GM23248 (cell line): ENCODE measurements at regions not wholly inside any gene's neighbourhood (a gene's known extent, or its start where the extent isn't known, plus 50 kb on each side); places are given as distances from the start of the nearest gene placed in this dataset.

ENCODE experiments used
- DNase-seq: peaks from one replicate; pipeline ENCODE4 v3.0.0-alpha.2; 2015
- H2AFZ ChIP-seq: fragments of 200-600 bp; sonication (generic); 2 replicates; pipeline ENCODE4 v1.6.1; 2016; ENCODE audit warnings: antibody characterized with exemption
- H3F3A ChIP-seq: fragments of 200-600 bp; sonication (generic); 2 replicates; pipeline ENCODE4 v1.6.1; 2016; ENCODE audit warnings: mild to moderate bottlenecking, antibody characterized with exemption, mixed run types; ENCODE audit not compliant: insufficient read depth
- H3K27ac ChIP-seq: fragments of 200-600 bp; sonication (generic); 2 replicates; pipeline ENCODE4 v1.5.1; 2016; ENCODE audit warnings: mild to moderate bottlenecking
- H3K27me3 ChIP-seq: fragments of 200-600 bp; sonication (generic); replicated peaks from 2 replicates; pipeline ENCODE4 v1.6.1; 2016; ENCODE audit warnings: mild to moderate bottlenecking; ENCODE audit not compliant: insufficient read depth
- H3K36me3 ChIP-seq: fragments of 200-600 bp; sonication (generic); 2 replicates; pipeline ENCODE4 v1.6.1; 2016; ENCODE audit warnings: low read depth, mild to moderate bottlenecking
- H3K4me1 ChIP-seq: fragments of 200-600 bp; sonication (generic); 2 replicates; pipeline ENCODE4 v1.6.1; 2016; ENCODE audit warnings: mild to moderate bottlenecking; ENCODE audit not compliant: insufficient read depth
- H3K4me2 ChIP-seq: fragments of 200-600 bp; sonication (generic); one replicate; pipeline ENCODE4 v1.6.1; 2016; ENCODE audit warnings: mild to moderate bottlenecking; ENCODE audit not compliant: unreplicated experiment
- H3K4me3 ChIP-seq: fragments of 200-600 bp; sonication (generic); 2 replicates; pipeline ENCODE4 v1.5.1; 2016; ENCODE audit warnings: mild to moderate bottlenecking
- H3K79me2 ChIP-seq: fragments of 200-600 bp; sonication (generic); 2 replicates; pipeline ENCODE4 v1.6.1; 2016; ENCODE audit warnings: mild to moderate bottlenecking; ENCODE audit not compliant: insufficient read depth
- H3K9ac ChIP-seq: fragments of 200-600 bp; sonication (generic); 2 replicates; pipeline ENCODE4 v1.6.1; 2016; ENCODE audit warnings: mild to moderate bottlenecking
- H3K9me2 ChIP-seq: fragments of 200-600 bp; sonication (generic); 2 replicates; pipeline ENCODE4 v1.6.1; 2016; ENCODE audit warnings: mixed run types, mild to moderate bottlenecking, moderate library complexity; ENCODE audit not compliant: insufficient read depth
- H3K9me3 ChIP-seq: fragments of 200-600 bp; sonication (generic); one replicate; pipeline ENCODE4 v1.6.1; 2017; ENCODE audit warnings: low read depth
- H4K20me1 ChIP-seq: fragments of 200-600 bp; sonication (generic); 2 replicates; pipeline ENCODE4 v1.6.0; 2016; ENCODE audit not compliant: insufficient read depth
- EZH2 ChIP-seq: fragments of 200-600 bp; sonication (generic); IDR thresholded peaks from 2 replicates; pipeline ENCODE4 v1.6.1; 2018; ENCODE audit warnings: antibody characterized with exemption, mild to moderate bottlenecking; ENCODE audit not compliant: insufficient read depth, poor library complexity, severe bottlenecking
- EZH2phosphoT487 ChIP-seq: fragments of 200-600 bp; sonication (generic); IDR thresholded peaks from 2 replicates; pipeline ENCODE4 v1.6.1; 2018; ENCODE audit warnings: antibody characterized with exemption, moderate library complexity, mild to moderate bottlenecking, low read depth; ENCODE audit not compliant: insufficient read depth
- WGBS, 2 experiments: methylation state at CpG; one replicate each; pipeline ENCODE4 v1.1.6; 2015 to 2017; ENCODE audit warnings: low lambda C conversion rate in 2 of 2, low coverage in 1 of 2; ENCODE audit errors: missing lambda C conversion rate in 2 of 2; 5-methylcytosine and 5-hydroxymethylcytosine counted together
- in situ Hi-C: fragments of 300-500 bp; cut with MboI; formaldehyde crosslinking; loops from 2 replicates; pipeline ENCODE4 v1.15.0; 2020

DNA sequence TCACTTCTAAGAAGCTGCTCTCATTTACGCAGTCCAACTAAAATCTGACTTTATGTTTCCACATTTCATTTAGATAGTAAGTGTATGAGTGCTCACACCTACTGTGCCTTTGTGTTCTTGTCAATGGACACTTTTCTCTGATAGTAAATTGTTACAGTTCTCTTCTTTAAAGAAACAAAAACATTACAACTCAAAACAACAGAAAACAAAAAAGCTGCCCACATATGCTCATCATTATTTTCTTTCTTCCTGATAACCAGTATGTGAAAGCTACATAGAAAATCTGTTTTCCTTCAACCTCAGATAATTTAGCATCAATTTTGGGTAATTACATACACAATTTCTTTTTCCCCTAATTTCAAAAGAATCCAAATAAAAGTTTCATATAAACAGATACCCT is 1247.8 kb upstream of the NXPH2 start:
- Histone ChIP-seq H2AFZ (no peak overlapping the region), H3K4me3 (no peak overlapping the region), H3K36me3 (no peaks in the 10 kb centered on the region), H3F3A (no peaks in the 10 kb centered on the region), H3K79me2 (no peaks in the 10 kb centered on the region), H3K4me1 (no peaks in the 10 kb centered on the region), H4K20me1 (no peaks in the 10 kb centered on the region), H3K27ac (no peak overlapping the region), H3K27me3 (no peaks in the 10 kb centered on the region), H3K4me2 (no peak overlapping the region), H3K9me2 (no peaks in the 10 kb centered on the region), H3K9ac (no peak overlapping the region), H3K9me3 (no peaks in the 10 kb centered on the region)
- in situ Hi-C loops = no loop called here
- no peak for DNase-seq
- TF ChIP-seq EZH2phosphoT487 (no peak), EZH2 (no peak)
- WGBS, 2 experiments = 41 to 59% methylated on average over 1 of the region's 1 CpG

DNA sequence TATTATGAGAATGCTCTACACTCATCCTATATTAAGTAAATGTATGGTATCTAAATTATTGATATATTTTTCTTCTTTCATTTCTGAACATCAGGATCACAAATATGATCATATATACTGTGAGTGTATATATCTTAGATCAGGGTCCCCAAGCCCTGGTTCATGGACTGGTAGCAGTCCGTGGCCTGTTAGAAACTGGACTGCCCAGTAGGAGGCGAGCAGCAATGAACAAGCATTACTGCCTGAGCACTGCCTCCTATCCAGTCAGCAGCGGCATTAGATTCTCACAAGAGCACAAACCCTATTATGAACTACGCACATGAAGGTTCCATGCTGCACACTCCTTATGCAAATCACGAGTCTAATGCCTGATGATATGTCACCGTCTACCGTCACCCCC is 1247.1 kb upstream of the NXPH2 start:
- no peaks in the 10 kb centered on the region for H3K9me3 ChIP-seq
- WGBS, 2 experiments = 56 to 59% methylated on average over 7 of the region's 7 CpGs
- H3K36me3 ChIP-seq = no peaks in the 10 kb centered on the region

DNA sequence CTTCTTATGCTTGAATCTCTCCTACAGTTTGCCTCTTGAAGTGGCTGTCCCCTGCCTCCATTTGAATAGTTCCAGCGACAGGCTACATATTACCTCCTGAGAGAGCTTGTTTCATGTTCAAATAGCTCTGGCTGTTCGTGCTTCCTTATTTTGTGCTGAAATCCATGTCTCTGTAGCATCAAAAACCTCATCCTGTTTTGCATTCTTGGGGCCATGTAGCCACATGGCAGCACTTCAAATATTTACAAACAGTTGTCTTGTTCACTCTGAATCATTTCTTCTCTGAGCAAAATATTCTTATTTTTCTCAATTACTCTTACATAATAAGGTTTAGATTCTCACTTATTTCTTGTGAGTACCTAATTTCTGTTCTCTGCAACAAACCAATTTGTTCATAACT is 1243.1 kb upstream of the NXPH2 start:
- no peak overlapping the region for H2AFZ ChIP-seq
- no peaks in the 10 kb centered on the region for H3K9me3 ChIP-seq
- H3F3A ChIP-seq = no peaks in the 10 kb centered on the region
- no peaks in the 10 kb centered on the region for H3K36me3 ChIP-seq
- H4K20me1 ChIP-seq = no peaks in the 10 kb centered on the region
- WGBS, 2 experiments = 15 to 16% methylated on average over 2 of the region's 2 CpGs
- H3K4me3 ChIP-seq = no peak overlapping the region
- peak; percentile 1 for DNase-seq
- H3K27me3 ChIP-seq = no peaks in the 10 kb centered on the region
- H3K79me2 ChIP-seq = no peaks in the 10 kb centered on the region
- H3K9me2 ChIP-seq = no peaks in the 10 kb centered on the region
- in situ Hi-C loops = no loop called here
- H3K4me2 ChIP-seq = no peak overlapping the region
- H3K9ac ChIP-seq = no peak overlapping the region
- H3K4me1 ChIP-seq = no peaks in the 10 kb centered on the region
- no peak overlapping the region for H3K27ac ChIP-seq
- no peak for TF ChIP-seq EZH2
- TF ChIP-seq EZH2phosphoT487 = no peak

More for the DNA sequence above, 1247.1 kb upstream of the NXPH2 start:
- Histone ChIP-seq H4K20me1 (no peaks in the 10 kb centered on the region), H3K9ac (no peak overlapping the region), H3K27ac (no peak overlapping the region), H2AFZ (no peak overlapping the region), H3K4me2 (no peak overlapping the region), H3K4me3 (no peak overlapping the region), H3K4me1 (no peaks in the 10 kb centered on the region), H3K9me2 (no peaks in the 10 kb centered on the region), H3K79me2 (no peaks in the 10 kb centered on the region), H3F3A (no peaks in the 10 kb centered on the region), H3K27me3 (no peaks in the 10 kb centered on the region)
- no peak for DNase-seq
- in situ Hi-C loops = no loop called here
- TF ChIP-seq EZH2 = no peak
- no peak for TF ChIP-seq EZH2phosphoT487

DNA sequence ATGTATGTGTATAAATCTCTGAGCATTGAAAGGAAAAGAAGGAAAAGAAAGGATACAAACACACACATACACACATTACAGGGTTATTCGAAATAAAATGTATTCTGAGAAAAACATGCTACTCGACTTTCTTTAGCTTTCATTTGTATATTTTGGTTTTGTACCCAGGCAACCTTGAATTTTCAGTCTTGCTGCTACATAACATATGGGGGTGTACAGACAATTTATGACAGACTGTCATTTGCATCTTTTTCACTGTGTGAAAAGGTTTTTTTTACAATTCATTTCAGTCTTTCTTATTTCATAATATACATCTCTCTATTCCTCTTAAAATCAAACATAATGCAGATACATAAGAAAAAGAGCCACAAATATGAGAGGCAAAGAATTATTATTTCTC is 1238.4 kb upstream of the NXPH2 start:
- H3K27me3 ChIP-seq = no peaks in the 10 kb centered on the region
- no peaks in the 10 kb centered on the region for H3K36me3 ChIP-seq
- no peak for DNase-seq
- H3K79me2 ChIP-seq = no peaks in the 10 kb centered on the region
- TF ChIP-seq EZH2 (no peak), EZH2phosphoT487 (no peak)
- H2AFZ ChIP-seq = no peak overlapping the region
- H3F3A ChIP-seq = no peaks in the 10 kb centered on the region
- no peak overlapping the region for H3K27ac ChIP-seq
- no peak overlapping the region for H3K4me2 ChIP-seq
- H3K9me3 ChIP-seq = no peaks in the 10 kb centered on the region
- H3K9me2 ChIP-seq = no peaks in the 10 kb centered on the region
- in situ Hi-C loops = no loop called here
- H3K9ac ChIP-seq = no peak overlapping the region
- H3K4me3 ChIP-seq = no peak overlapping the region
- H4K20me1 ChIP-seq = no peaks in the 10 kb centered on the region
- 6 to 8% methylated on average over 2 of the region's 2 CpGs for WGBS, 2 experiments
- H3K4me1 ChIP-seq = no peaks in the 10 kb centered on the region

DNA sequence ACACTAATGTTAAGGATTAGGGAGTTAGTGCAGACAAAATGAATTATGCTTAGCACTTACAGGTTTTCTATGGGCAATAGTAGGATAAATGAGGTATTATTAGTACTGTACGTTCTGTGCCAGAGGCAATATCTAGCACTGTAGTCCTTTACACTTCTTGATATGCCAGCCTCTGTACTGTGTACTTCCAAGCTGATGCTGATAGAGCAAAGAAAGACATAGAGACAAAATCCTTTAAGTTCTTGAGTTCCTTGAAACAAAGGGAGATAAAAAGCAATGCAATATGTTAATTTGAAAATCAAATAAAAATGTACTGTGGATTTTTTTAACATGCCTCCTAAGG is 1234.0 kb upstream of the NXPH2 start:
- H3F3A ChIP-seq = no peaks in the 10 kb centered on the region
- H4K20me1 ChIP-seq = no peaks in the 10 kb centered on the region
- no peak overlapping the region for H3K4me2 ChIP-seq
- H3K4me3 ChIP-seq = no peak overlapping the region
- peaks cover 3% of the 10 kb centered on the region for H3K9me3 ChIP-seq
- 4 to 21% methylated on average over 1 of the region's 1 CpG for WGBS, 2 experiments
- no peak overlapping the region for H2AFZ ChIP-seq
- no peak for DNase-seq
- H3K9me2 ChIP-seq = no peaks in the 10 kb centered on the region
- in situ Hi-C loops = no loop called here
- H3K4me1 ChIP-seq = no peaks in the 10 kb centered on the region
- no peaks in the 10 kb centered on the region for H3K79me2 ChIP-seq
- no peak for TF ChIP-seq EZH2phosphoT487
- no peak for TF ChIP-seq EZH2
- H3K9ac ChIP-seq = no peak overlapping the region
- H3K27me3 ChIP-seq = no peaks in the 10 kb centered on the region
- no peaks in the 10 kb centered on the region for H3K36me3 ChIP-seq
- H3K27ac ChIP-seq = no peak overlapping the region
